ENCODE measurements at regions not wholly inside any gene's neighbourhood (a gene's known extent, or its start where the extent isn't known, plus 50 kb on each side); places are given as distances from the start of the nearest gene placed in this dataset.
"Not testable (repeated sequence)": the region's sequence is repeated elsewhere in the genome, so short reads cannot be mapped to it uniquely, and the experiment has no call there.

GRCh38 chr16:52117171-52117570 lies 429.8 kb downstream of the TOX3 start:
- H3K4me3 Mint-ChIP-seq = no peak overlapping the region
- no peak overlapping the region for H3K27ac Mint-ChIP-seq
- no peaks in the 10 kb centered on the region for H3K36me3 Mint-ChIP-seq
- H3K4me1 Mint-ChIP-seq = no peaks in the 10 kb centered on the region
- DNase-seq (ENCODE audit: low spot score in 2 of 2) = no peak
- H3K9me3 Mint-ChIP-seq = peaks cover 25% of the 10 kb centered on the region
- no peak for ATAC-seq

DNA sequence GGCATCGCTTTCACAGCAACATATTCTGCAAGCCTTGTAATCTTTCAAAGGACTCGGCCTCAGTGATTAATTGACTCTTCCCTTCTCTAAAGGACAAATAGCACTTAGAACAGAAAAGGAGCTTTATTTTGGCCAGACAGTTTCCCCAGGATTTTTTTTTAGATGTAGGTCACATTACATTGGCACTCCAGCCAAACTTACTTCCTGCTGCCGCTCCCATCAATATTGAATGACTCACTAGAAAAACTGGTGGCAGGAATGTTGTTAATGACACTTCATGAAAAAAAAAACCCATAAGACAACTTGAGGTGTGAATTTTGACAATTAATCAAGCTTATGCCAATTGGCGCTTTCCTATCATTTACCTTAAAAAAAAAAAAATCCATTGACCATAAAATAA lies 432.6 kb downstream of the TOX3 start:
- no peak for DNase-seq (ENCODE audit: low spot score in 2 of 2)

GRCh38 chr16:52113533-52114183 lies 433.3 kb downstream of the TOX3 start:
- ATAC-seq (no peak), DNase-seq (ENCODE audit: low spot score in 2 of 2) (no peak)
- no peak overlapping the region for H3K27ac Mint-ChIP-seq
- H3K36me3 Mint-ChIP-seq = no peaks in the 10 kb centered on the region
- H3K4me1 Mint-ChIP-seq = no peaks in the 10 kb centered on the region
- no peak overlapping the region for H3K4me3 Mint-ChIP-seq
- peaks cover 10% of the 10 kb centered on the region for H3K9me3 Mint-ChIP-seq

More for the DNA sequence above, 432.6 kb downstream of the TOX3 start:
- Mint-ChIP-seq H3K9me3 (peaks cover 14% of the 10 kb centered on the region), H3K4me3 (no peak overlapping the region), H3K4me1 (no peaks in the 10 kb centered on the region), H3K27ac (no peak overlapping the region), H3K36me3 (no peaks in the 10 kb centered on the region)
- no peak for ATAC-seq

DNA sequence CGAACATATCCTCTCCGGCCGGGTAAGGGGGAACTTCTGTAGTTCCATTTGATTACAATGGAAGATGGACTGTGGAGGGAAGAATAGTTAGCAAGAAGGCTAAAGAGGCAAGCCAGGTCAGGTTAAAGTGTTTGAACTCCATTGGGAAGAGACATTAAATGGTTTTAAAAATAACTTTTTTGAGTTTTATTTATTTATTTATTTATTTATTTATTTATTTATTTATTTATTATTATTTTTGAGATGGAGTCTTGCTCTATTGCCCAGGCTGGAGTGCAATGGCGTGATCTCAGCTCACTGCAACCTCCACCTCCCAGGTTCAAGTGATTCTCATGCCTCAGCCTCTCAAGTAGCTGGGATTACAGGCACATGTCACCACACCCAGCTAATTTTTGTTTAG lies 441.9 kb downstream of the TOX3 start:
- H3K9me3 Mint-ChIP-seq = peaks cover 16% of the 10 kb centered on the region
- not testable (repeated sequence) for H3K27ac Mint-ChIP-seq; H3K4me1 Mint-ChIP-seq; H3K4me3 Mint-ChIP-seq; ATAC-seq; H3K36me3 Mint-ChIP-seq; DNase-seq (ENCODE audit: low spot score in 2 of 2)

GRCh38 chr16:52103791-52104190 lies 443.2 kb downstream of the TOX3 start:
- H3K9me3 Mint-ChIP-seq = peaks cover 16% of the 10 kb centered on the region
- ATAC-seq = no peak
- no peak for DNase-seq (ENCODE audit: low spot score in 2 of 2)
- H3K36me3 Mint-ChIP-seq = no peaks in the 10 kb centered on the region
- no peak overlapping the region for H3K27ac Mint-ChIP-seq
- H3K4me1 Mint-ChIP-seq = no peaks in the 10 kb centered on the region
- no peak overlapping the region for H3K4me3 Mint-ChIP-seq

GRCh38 chr16:52101246-52101645 lies 445.7 kb downstream of the TOX3 start:
- H3K4me1 Mint-ChIP-seq = no peaks in the 10 kb centered on the region

DNA sequence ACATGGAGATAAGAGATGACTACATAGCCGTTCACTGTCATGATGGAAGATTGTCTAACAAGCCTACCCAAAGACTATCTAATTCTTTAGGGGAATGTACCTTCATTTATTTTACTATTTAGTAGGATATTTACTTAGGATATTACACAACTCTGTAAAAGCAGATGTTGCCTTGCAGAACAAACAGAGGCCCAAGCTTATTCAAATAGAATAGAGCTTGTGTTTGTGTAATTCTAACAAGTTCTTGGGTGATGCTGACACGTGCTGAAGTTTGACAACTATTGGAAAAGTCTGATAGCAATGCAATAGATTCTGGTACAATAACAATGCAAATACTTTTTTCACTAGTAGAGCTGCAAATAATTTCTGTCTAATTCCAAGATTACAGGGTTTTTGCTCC lies 447.6 kb downstream of the TOX3 start:
- DNase-seq (ENCODE audit: low spot score in 2 of 2) = no peak
- H3K36me3 Mint-ChIP-seq = no peaks in the 10 kb centered on the region
- no peak for ATAC-seq
- H3K27ac Mint-ChIP-seq = no peak overlapping the region
- no peak overlapping the region for H3K4me3 Mint-ChIP-seq
- H3K9me3 Mint-ChIP-seq = peaks cover 16% of the 10 kb centered on the region
- no peaks in the 10 kb centered on the region for H3K4me1 Mint-ChIP-seq

More at GRCh38 chr16:52101246-52101645, 445.7 kb downstream of the TOX3 start:
- DNase-seq (ENCODE audit: low spot score in 2 of 2) = no peak
- Mint-ChIP-seq H3K36me3 (no peaks in the 10 kb centered on the region), H3K4me3 (no peak overlapping the region), H3K9me3 (peaks cover 20% of the 10 kb centered on the region), H3K27ac (no peak overlapping the region)
- ATAC-seq = no peak

- Mint-ChIP-seq H3K36me3 (no peaks in the 10 kb centered on the region), H3K4me3 (no peak overlapping the region), H3K4me1 (no peaks in the 10 kb centered on the region), H3K9me3 (peaks cover 4% of the 10 kb centered on the region), H3K27ac (no peak overlapping the region)
- DNase-seq (ENCODE audit: low spot score in 2 of 2) = no peak
- no peak for ATAC-seq
These were observed 451.5 kb downstream of the TOX3 start for GRCh38 chr16:52095471-52095870.

- Mint-ChIP-seq H3K4me3 (no peak overlapping the region), H3K27ac (no peak overlapping the region), H3K4me1 (no peaks in the 10 kb centered on the region), H3K36me3 (no peaks in the 10 kb centered on the region), H3K9me3 (no peaks in the 10 kb centered on the region)
- no peak for DNase-seq (ENCODE audit: low spot score in 2 of 2)
- no peak for ATAC-seq
These were observed 454.8 kb downstream of the TOX3 start for GRCh38 chr16:52092126-52092525.

- no peak overlapping the region for H3K4me3 Mint-ChIP-seq
- no peaks in the 10 kb centered on the region for H3K4me1 Mint-ChIP-seq
- no peaks in the 10 kb centered on the region for H3K9me3 Mint-ChIP-seq
- DNase-seq (ENCODE audit: low spot score in 2 of 2) = no peak
- no peaks in the 10 kb centered on the region for H3K36me3 Mint-ChIP-seq
- ATAC-seq = no peak
- H3K27ac Mint-ChIP-seq = no peak overlapping the region
These were observed 456.9 kb downstream of the TOX3 start for GRCh38 chr16:52090080-52090479.

GRCh38 chr16:52089476-52089875 lies 457.5 kb downstream of the TOX3 start:
- Mint-ChIP-seq H3K4me3 (no peak overlapping the region), H3K9me3 (no peaks in the 10 kb centered on the region), H3K27ac (no peak overlapping the region), H3K36me3 (no peaks in the 10 kb centered on the region), H3K4me1 (no peaks in the 10 kb centered on the region)
- no peak for DNase-seq (ENCODE audit: low spot score in 2 of 2)
- no peak for ATAC-seq

DNA sequence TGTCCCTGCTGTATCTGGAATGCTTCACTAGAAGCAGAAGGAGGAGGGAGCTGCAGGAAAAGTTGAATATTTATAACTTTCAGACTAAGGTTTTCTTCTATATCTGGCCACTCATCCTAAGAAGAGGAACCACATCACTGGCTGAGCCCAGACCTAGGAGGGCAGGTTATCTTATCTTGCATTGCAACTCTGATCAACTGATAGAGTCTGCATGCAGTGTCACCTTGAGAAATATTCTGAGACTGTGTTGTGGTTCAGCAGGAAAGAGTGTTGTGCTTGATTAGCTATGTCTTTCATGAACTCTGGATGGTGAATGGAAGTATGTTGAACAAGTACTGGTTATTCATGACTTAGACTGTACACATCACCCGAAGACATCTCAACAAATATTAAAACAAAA lies 460.0 kb downstream of the TOX3 start:
- ATAC-seq = no peak
- peaks cover 3% of the 10 kb centered on the region for H3K9me3 Mint-ChIP-seq
- no peaks in the 10 kb centered on the region for H3K36me3 Mint-ChIP-seq
- no peak for DNase-seq (ENCODE audit: low spot score in 2 of 2)
- no peak overlapping the region for H3K4me3 Mint-ChIP-seq
- H3K27ac Mint-ChIP-seq = no peak overlapping the region
- no peaks in the 10 kb centered on the region for H3K4me1 Mint-ChIP-seq

GRCh38 chr16:52078716-52079655 lies 468.0 kb downstream of the TOX3 start:
- Mint-ChIP-seq H3K9me3 (peaks cover 10% of the 10 kb centered on the region), H3K36me3 (no peaks in the 10 kb centered on the region), H3K4me3 (no peak overlapping the region), H3K4me1 (no peaks in the 10 kb centered on the region), H3K27ac (no peak overlapping the region)
- no peak for DNase-seq (ENCODE audit: low spot score in 2 of 2)
- ATAC-seq = no peak

GRCh38 chr16:52077607-52078006 lies 469.3 kb downstream of the TOX3 start:
- H3K4me3 Mint-ChIP-seq = no peak overlapping the region
- peaks cover 10% of the 10 kb centered on the region for H3K9me3 Mint-ChIP-seq
- no peaks in the 10 kb centered on the region for H3K4me1 Mint-ChIP-seq
- H3K36me3 Mint-ChIP-seq = no peaks in the 10 kb centered on the region
- DNase-seq (ENCODE audit: low spot score in 2 of 2) (no peak), ATAC-seq (no peak)
- no peak overlapping the region for H3K27ac Mint-ChIP-seq

GRCh38 chr16:52076801-52077201 lies 470.1 kb downstream of the TOX3 start:
- H3K4me1 Mint-ChIP-seq = no peaks in the 10 kb centered on the region
- DNase-seq (ENCODE audit: low spot score in 2 of 2) (no peak), ATAC-seq (no peak)
- no peak overlapping the region for H3K27ac Mint-ChIP-seq
- no peaks in the 10 kb centered on the region for H3K36me3 Mint-ChIP-seq
- H3K9me3 Mint-ChIP-seq = peaks cover 12% of the 10 kb centered on the region
- no peak overlapping the region for H3K4me3 Mint-ChIP-seq

DNA sequence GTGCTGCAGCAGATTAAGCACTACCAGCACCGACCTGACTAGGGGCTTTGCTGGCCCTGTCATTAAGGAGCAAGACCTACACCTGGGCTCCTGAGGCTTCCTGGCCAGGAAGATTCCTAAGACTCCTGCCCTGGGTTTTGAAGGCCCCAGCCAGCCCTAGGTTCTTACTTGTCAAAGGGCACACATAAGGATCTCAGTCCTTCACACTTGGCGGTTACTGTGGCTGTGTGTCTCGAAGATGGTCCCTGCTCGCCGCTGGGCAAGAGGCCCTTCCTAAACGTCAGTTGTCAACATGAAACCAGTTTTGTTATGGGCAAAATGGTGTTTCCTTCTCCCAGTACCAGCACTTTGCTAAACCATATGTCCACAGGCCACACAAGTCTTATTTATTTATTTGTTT lies 470.6 kb downstream of the TOX3 start:
- Mint-ChIP-seq H3K4me1 (no peaks in the 10 kb centered on the region), H3K4me3 (no peak overlapping the region), H3K27ac (no peak overlapping the region), H3K36me3 (no peaks in the 10 kb centered on the region), H3K9me3 (peaks cover 12% of the 10 kb centered on the region)
- ATAC-seq (no peak), DNase-seq (ENCODE audit: low spot score in 2 of 2) (no peak)

All from stimulated activated effector memory CD8-positive, alpha-beta T cell treated with anti-CD3 and anti-CD28 coated beads, Interleukin-12 subunit alpha, Interleukin-12 subunit beta, amount 100 ng/mL, for 72 hours (primary cell).